Common myeloid progenitor, CD34-positive (primary cell): ENCODE measurements at regions not wholly inside any gene's neighbourhood (a gene's known extent, or its start where the extent isn't known, plus 50 kb on each side); places are given as distances from the start of the nearest gene placed in this dataset.

Experiments
- CTCF ChIA-PET: fragments of 350-600 bp; sonication (Branson Sonifier 250); formaldehyde crosslinking; loops from one replicate; lab custom pipeline; 2021; ENCODE audit warnings: antibody characterized with exemption; lab: Charles Lee
- POLR2A ChIA-PET: fragments of 350-600 bp; sonication (Branson Sonifier 250); formaldehyde crosslinking; loops from one replicate; lab custom pipeline; 2021; ENCODE audit warnings: antibody characterized with exemption; lab: Charles Lee
- DNase-seq, 3 donors: peaks; one replicate each; pipeline versions ENCODE4 v3.0.0 to v3.0.0-alpha.2; 2013
- H3K27ac ChIP-seq, 2 experiments: 1 replicate in 1 of 2; 2 replicates in 1 of 2; pipeline ENCODE4 v1.7.0; 2013; ENCODE audit warnings: inconsistent platforms in 2 of 2, low read length in 2 of 2, mild to moderate bottlenecking in 2 of 2, low read depth in 1 of 2, moderate library complexity in 1 of 2; ENCODE audit not compliant: severe bottlenecking in 2 of 2, insufficient read depth in 1 of 2, poor library complexity in 1 of 2
- H3K27me3 ChIP-seq, 5 experiments: replicated peaks in 2 of 5; 1 replicate in 3 of 5; 2 replicates in 2 of 5; pipeline versions ENCODE4 v1.6.1 to v1.7.0; 2013; ENCODE audit warnings: low read length in 4 of 5, mild to moderate bottlenecking in 2 of 5, moderate library complexity in 2 of 5, inconsistent platforms in 1 of 5; ENCODE audit not compliant: insufficient read depth in 5 of 5, control insufficient read depth in 4 of 5
- H3K36me3 ChIP-seq, 4 experiments: 1 replicate in 2 of 4; 2 replicates in 2 of 4; pipeline versions ENCODE4 v1.6.1 to v1.7.0; 2013; ENCODE audit warnings: low read length in 3 of 4, control low read depth in 1 of 4, mild to moderate bottlenecking in 1 of 4; ENCODE audit not compliant: control insufficient read depth in 4 of 4, insufficient read depth in 4 of 4
- H3K4me1 ChIP-seq, 4 experiments: 1 replicate in 3 of 4; 2 replicates in 1 of 4; pipeline versions ENCODE4 v1.6.1 to v1.7.1; 2013; ENCODE audit warnings: low read length in 3 of 4, mild to moderate bottlenecking in 3 of 4, control low read depth in 1 of 4, inconsistent platforms in 1 of 4, moderate library complexity in 1 of 4; ENCODE audit not compliant: control insufficient read depth in 4 of 4, insufficient read depth in 4 of 4; ENCODE audit errors: control extremely low read depth in 1 of 4
- H3K4me3 ChIP-seq, 7 experiments: 1 replicate in 4 of 7; 2 replicates in 3 of 7; pipeline versions ENCODE4 v1.5.1 to v1.7.0; 2013; ENCODE audit warnings: mild to moderate bottlenecking in 7 of 7, low read length in 6 of 7, moderate library complexity in 6 of 7, inconsistent platforms in 2 of 7, low read depth in 2 of 7, control low read depth in 1 of 7; ENCODE audit not compliant: insufficient read depth in 4 of 7, control insufficient read depth in 1 of 7; ENCODE audit errors: extremely low read depth in 1 of 7
- H3K9me3 ChIP-seq, 5 experiments: 1 replicate in 4 of 5; 2 replicates in 1 of 5; pipeline versions ENCODE4 v1.6.1 to v1.7.1; 2013; ENCODE audit warnings: low read length in 4 of 5, mild to moderate bottlenecking in 2 of 5, inconsistent platforms in 1 of 5, low read depth in 1 of 5, moderate library complexity in 1 of 5; ENCODE audit not compliant: control insufficient read depth in 4 of 5, insufficient read depth in 2 of 5; ENCODE audit errors: control extremely low read depth in 1 of 5
- WGBS: methylation state at CpG from one replicate; pipeline ENCODE4 v1.1.5; 2013; ENCODE audit not compliant: insufficient coverage; 5-methylcytosine and 5-hydroxymethylcytosine counted together

GRCh38 chr7:25823571-25823970 is 328.4 kb upstream of the NFE2L3 start:
- Histone ChIP-seq H3K27ac (no peak overlapping the region), H3K27me3 (peaks cover 0 to 2% (median 0%) of the 10 kb centered on the region in 5 experiments), H3K9me3 (peaks cover 0 to 1% (median 0%) of the 10 kb centered on the region in 5 experiments), H3K4me3 (no peak overlapping the region), H3K4me1 (peaks cover 0 to 4% (median 0%) of the 10 kb centered on the region in 4 experiments), H3K36me3 (no peaks in the 10 kb centered on the region)
- no peak for DNase-seq
- POLR2A ChIA-PET = no interaction called here
- CTCF ChIA-PET = no interaction called here

DNA sequence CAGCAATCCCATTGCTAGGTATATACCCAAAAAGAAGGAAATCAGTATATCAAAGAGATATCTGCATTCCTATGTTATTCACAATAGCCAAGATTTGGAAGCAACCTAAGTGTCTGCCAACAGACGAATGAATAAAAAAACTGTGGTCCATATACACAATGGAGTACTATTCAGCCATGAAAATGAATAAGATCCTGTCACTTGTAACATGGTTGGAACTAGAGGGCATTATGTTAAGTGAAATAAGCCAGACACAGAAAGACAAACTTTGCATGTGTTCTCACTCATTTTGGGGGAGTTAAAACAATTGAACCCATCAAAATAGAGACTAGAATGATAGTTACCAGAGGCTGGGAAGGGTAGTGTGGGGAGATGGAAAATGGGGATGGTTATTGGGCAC is 323.5 kb upstream of the NFE2L3 start:
- CTCF ChIA-PET = no interaction called here
- no peak overlapping the region for H3K4me3 ChIP-seq

DNA sequence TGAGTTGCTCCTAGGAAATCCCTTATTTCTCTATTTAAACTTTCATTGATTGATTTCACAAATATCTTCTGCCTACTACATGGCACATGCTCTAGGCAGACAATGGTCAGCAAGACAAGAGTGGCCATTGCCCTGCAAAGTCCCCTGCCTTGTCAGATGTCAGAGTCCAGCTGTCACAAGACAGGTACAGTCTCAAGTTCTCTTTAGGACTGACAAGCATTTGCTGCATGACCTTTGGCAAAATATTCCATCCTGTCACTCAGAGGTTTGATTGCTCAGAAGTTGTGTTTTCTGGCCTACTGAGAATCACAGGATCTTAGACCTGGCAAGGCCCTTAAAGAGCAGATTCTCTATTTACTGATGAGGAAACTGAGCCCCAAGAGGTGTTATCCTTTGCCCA is 322.3 kb upstream of the NFE2L3 start:
- ChIA-PET POLR2A (no interaction called here), CTCF (no interaction called here)
- no peak overlapping the region for H3K4me3 ChIP-seq

More for the DNA sequence above, 323.5 kb upstream of the NFE2L3 start:
- Histone ChIP-seq H3K36me3 (no peaks in the 10 kb centered on the region), H3K4me1 (no peaks in the 10 kb centered on the region), H3K27ac (no peak overlapping the region), H3K9me3 (peaks cover 0 to 1% (median 0%) of the 10 kb centered on the region in 5 experiments), H3K27me3 (peaks cover 0 to 2% (median 0%) of the 10 kb centered on the region in 5 experiments)
- WGBS = no CpG with 5 or more reads among the region's 1 CpG
- POLR2A ChIA-PET = no interaction called here
- no peak for DNase-seq

DNA sequence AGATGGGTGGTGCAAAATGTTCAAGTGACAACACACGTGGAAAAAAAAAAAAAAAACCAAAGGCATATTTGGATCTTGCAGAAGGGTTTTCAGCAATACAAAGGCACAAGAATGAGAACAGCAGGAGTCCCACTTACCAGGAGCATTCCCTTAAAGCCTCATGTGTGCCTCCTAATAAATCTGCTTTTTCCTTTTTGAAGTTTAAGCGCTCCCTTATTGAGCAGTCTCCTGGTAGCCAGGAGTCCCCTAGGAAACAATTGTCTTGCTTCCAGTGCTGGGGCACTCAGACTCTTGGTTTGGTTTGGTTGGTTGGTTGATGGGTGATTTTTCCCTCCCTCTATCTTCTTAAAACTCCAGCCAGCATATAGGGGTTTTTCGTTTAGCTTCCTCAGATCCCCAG is 321.8 kb upstream of the NFE2L3 start:
- POLR2A ChIA-PET = no interaction called here
- H3K36me3 ChIP-seq = no peaks in the 10 kb centered on the region
- no peaks in the 10 kb centered on the region for H3K27me3 ChIP-seq
- CTCF ChIA-PET = no interaction called here
- WGBS = 0% methylated on average over 1 of the region's 3 CpGs
- no peaks in the 10 kb centered on the region for H3K4me1 ChIP-seq
- no peak for DNase-seq
- H3K9me3 ChIP-seq = peaks cover 0 to 1% (median 0%) of the 10 kb centered on the region in 5 experiments
- no peak overlapping the region for H3K27ac ChIP-seq
- no peak overlapping the region for H3K4me3 ChIP-seq

More for the DNA sequence above, 322.3 kb upstream of the NFE2L3 start:
- DNase-seq = no peak
- no peaks in the 10 kb centered on the region for H3K27me3 ChIP-seq
- no peaks in the 10 kb centered on the region for H3K36me3 ChIP-seq
- peaks cover 0 to 1% (median 0%) of the 10 kb centered on the region in 5 experiments for H3K9me3 ChIP-seq
- no peaks in the 10 kb centered on the region for H3K4me1 ChIP-seq
- H3K27ac ChIP-seq = no peak overlapping the region

GRCh38 chr7:25831062-25831691 is 320.8 kb upstream of the NFE2L3 start:
- ChIA-PET CTCF (no interaction called here), POLR2A (no interaction called here)
- 90% methylated on average over 3 of the region's 6 CpGs for WGBS
- no peak overlapping the region for H3K27ac ChIP-seq
- DNase-seq = no peak
- H3K9me3 ChIP-seq = peaks cover 0 to 1% (median 0%) of the 10 kb centered on the region in 5 experiments
- H3K4me3 ChIP-seq = no peak overlapping the region
- no peaks in the 10 kb centered on the region for H3K27me3 ChIP-seq
- H3K36me3 ChIP-seq = no peaks in the 10 kb centered on the region
- H3K4me1 ChIP-seq = no peaks in the 10 kb centered on the region

DNA sequence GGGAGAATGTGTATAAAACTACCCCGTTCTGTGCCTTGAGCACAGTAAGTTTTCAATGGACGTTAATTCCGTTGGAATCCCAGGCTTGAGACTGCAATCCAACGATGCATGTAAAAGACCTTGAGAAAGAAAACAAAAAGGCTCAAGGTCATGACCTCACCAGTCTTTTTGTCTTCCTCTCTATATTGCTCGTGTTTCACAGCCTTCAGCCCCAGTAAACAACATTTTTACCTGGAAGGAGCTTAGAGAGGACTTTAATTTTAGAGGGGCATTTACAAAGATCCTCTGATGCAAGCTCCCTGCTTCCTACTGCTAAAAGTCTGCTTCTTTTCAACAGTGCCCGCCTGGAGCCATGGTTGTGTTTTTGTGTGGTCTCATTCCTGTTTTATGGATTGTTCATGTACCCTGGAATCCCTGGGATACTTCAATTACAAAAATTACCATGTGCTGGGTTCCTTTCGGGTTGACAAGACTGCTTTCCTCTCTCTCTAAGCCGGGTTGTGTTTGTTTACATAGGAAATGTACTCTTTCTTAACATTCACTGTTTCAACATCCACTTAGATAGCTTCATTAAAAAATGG is 320.1 kb upstream of the NFE2L3 start:
- ChIA-PET CTCF (no interaction called here), POLR2A (no interaction called here)
- H3K27ac ChIP-seq = no peak overlapping the region
- H3K4me1 ChIP-seq = no peaks in the 10 kb centered on the region
- no peak overlapping the region for H3K4me3 ChIP-seq
- peaks cover 0 to 1% (median 0%) of the 10 kb centered on the region in 5 experiments for H3K9me3 ChIP-seq
- DNase-seq = no peak
- 96% methylated on average over 5 of the region's 8 CpGs for WGBS
- H3K27me3 ChIP-seq = no peaks in the 10 kb centered on the region
- no peaks in the 10 kb centered on the region for H3K36me3 ChIP-seq

GRCh38 chr7:25832456-25832855 is 319.5 kb upstream of the NFE2L3 start:
- 90% methylated on average over 2 of the region's 7 CpGs for WGBS
- Histone ChIP-seq H3K36me3 (no peaks in the 10 kb centered on the region), H3K4me1 (no peaks in the 10 kb centered on the region), H3K27ac (no peak overlapping the region), H3K9me3 (peaks cover 0 to 1% (median 0%) of the 10 kb centered on the region in 5 experiments), H3K4me3 (no peak overlapping the region), H3K27me3 (no peaks in the 10 kb centered on the region)
- CTCF ChIA-PET = no interaction called here
- DNase-seq = no peak
- POLR2A ChIA-PET = no interaction called here
